ENCODE measurements at regions not wholly inside any gene's neighbourhood (a gene's known extent, or its start where the extent isn't known, plus 50 kb on each side); places are given as distances from the start of the nearest gene placed in this dataset.

GRCh38 chr10:124220971-124221355 is 127.6 kb upstream of the CHST15 start:
- in situ Hi-C loops (cut with HindIII; ENCODE audit: low sequenced_read_pairs), result no loop called here

DNA sequence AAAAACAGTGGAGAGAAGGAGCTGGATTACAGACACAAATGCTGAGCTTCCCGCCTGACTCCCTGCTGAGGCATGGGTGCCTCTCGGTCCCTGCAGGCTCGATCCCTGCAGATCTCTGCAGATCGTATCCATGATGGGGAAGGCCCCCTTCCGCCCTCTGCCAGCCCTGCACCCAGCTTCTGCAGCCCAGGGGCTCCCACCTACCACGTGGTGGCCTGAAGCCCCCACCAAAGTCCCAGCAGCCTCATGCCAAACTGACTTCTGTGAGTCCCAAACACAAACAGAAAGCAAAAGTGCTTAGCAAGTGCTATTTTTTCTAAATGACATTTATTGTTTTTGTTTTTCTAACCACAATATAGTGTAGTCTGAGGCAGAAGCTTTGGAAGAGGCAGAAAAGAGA is 127.1 kb upstream of the CHST15 start:
- in situ Hi-C loops (cut with HindIII; ENCODE audit: low sequenced_read_pairs), result no loop called here

GRCh38 chr10:124219655-124220054 is 126.3 kb upstream of the CHST15 start:
- in situ Hi-C loops (cut with HindIII; ENCODE audit: low sequenced_read_pairs), result no loop called here

- in situ Hi-C loops (cut with HindIII; ENCODE audit: low sequenced_read_pairs), result no loop called here
Measured at GRCh38 chr10:124219062-124219461, 125.7 kb upstream of the CHST15 start.

DNA sequence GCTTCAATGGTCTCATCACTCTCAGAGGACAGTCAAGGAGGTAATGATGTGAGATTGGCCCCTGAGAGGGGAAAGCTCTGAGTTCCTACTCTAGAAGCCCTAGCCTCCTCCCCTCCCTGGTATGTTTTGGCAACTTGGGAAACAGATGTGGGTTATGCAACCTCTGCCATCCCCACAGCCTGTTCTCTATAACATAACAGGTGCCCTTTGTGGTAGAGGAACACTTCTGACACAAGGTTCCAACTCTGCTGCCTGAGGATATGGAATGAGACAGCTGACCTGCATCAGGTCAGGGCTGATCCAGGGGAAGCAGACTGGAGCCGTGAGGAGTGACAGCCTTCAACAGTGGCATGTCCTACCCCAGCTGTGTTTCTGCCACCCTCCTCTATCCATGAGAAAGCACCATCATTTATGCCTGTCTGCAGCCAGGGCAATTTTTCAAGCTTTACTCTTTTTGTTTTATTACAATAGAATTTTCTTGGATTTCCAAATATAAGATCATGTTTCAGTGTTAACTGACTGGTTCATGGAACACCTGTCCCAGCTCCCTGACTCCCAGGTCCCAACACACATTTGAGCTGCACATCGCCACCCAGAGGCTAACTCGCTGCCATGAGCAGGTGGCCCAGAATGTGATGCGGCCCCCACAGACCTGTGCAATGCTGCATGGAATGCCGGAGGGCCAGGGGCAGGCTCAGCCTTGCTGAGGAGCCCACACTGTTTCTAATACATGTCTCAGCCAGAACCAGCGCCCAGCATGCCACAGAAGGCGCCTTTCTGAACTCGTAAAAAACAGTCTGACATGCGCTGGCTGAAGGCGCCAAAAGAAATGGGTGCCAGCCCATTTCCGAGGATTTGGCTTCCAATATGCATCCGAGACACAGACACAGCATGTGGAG is 124.8 kb upstream of the CHST15 start:
- in situ Hi-C loops (cut with HindIII; ENCODE audit: low sequenced_read_pairs), result no loop called here

DNA sequence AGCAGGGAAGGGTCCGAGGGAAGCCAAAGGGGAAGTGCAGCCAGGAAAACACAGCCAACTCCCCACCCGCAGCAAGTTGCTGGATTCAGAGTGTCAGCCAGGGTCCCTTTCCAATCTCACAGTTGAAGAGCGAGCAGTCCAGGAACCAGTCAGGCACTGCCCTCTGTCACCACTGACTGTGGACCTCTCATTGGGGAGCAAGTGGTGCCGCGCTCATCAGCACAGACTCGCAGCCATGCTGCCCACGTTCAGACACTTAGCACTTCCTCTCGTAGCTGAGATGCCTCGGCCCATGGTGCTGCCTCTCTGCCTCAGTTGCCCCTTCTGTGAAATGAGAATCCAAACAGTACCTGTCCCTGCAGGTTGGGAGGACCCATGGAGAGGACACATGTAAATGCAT is 123.6 kb upstream of the CHST15 start:
- in situ Hi-C loops (cut with HindIII; ENCODE audit: low sequenced_read_pairs), result no loop called here

- in situ Hi-C loops (cut with HindIII; ENCODE audit: low sequenced_read_pairs), result no loop called here
Measured at GRCh38 chr10:124214610-124215375, 121.4 kb upstream of the CHST15 start.

DNA sequence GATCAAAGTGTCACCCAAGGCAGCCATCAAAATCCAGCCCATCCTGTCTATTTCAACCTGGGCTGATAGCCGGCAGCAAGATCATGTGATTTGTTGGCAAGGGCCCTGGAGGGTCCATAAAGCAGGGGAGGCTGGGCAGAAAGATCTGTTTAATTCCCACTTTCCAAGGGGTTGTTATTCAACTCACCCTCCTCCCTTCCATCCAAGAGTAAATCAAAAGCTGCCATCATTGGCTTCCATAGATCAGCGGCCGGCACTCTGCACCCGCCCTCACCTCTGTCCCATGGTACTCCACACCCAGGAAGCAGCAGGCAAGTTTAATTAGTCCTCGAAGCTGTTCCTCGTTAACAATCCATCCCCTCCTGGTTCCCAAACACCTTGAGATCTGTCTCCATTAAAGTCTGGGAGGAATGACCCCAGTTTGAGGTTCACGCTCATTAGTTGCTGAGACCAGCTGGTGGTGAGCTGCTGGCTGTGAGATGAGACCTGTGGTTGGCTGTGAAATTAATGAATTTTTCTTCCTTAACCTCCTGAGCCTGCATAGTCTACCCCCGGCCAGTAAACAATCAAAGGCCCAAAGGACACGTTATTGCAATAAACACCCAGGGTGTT is 120.6 kb upstream of the CHST15 start:
- in situ Hi-C loops (cut with HindIII; ENCODE audit: low sequenced_read_pairs), result no loop called here

DNA sequence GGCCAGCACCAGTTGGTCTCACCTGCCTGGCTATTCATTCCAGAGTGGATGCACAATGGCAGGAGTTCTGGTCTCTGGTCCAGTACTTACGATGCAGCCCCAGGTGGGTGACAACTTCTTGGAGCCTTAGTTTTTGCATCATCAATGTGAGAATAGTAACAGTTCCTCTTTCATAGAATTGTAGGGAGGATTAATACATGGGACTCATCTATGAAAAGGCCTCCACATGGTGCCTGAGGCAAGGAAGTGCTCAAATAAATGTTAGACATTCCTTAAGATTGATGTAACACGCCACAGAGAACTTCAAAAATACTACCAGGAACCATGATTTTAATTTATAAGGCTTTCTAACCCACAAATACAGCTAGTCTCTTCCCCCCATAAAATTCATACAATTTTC is 120.1 kb upstream of the CHST15 start:
- in situ Hi-C loops (cut with HindIII; ENCODE audit: low sequenced_read_pairs), result no loop called here

GRCh38 chr10:124212702-124213101 is 119.3 kb upstream of the CHST15 start:
- in situ Hi-C loops (cut with HindIII; ENCODE audit: low sequenced_read_pairs), result no loop called here

DNA sequence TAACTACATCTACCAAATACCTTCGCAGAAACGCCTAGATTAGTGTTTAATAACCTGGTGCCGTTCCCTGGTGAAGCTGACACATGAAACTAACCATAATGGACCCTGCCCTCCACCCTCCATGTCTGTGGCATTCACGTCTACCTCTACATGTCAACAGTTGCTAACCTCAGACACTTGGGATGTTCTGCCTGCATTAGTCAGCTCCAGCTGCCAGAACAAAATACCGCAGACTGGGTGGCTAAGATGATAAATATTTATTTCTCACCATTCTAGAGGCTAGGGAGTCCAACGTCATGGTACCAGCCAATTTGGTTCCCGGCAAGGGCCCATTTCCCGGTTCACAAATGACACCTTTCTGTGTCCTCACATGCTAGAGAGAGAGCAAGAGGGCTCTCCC is 118.5 kb upstream of the CHST15 start:
- in situ Hi-C loops (cut with HindIII; ENCODE audit: low sequenced_read_pairs), result no loop called here

DNA sequence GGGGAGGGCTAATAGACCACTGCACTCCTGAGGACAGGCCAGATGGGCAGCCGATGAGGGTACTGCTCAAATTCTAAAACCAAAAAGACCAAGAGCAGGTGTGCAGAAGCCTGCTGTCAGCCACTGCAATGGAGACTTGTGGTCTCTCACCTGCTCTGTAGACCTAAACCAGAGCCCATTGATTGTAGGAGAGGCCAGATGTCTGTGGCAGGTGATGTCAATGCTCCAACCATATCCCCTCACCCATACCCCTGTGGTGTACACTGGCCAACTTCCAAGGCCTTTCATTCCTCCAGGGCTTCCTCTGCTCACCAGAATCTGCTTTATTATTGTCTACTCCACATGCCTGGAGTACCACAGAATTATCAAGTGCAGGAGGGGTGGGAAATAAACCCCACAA is 116.9 kb upstream of the CHST15 start:
- in situ Hi-C loops (cut with HindIII; ENCODE audit: low sequenced_read_pairs), result no loop called here

GRCh38 chr10:124207391-124207790 is 114.0 kb upstream of the CHST15 start:
- in situ Hi-C loops (cut with HindIII; ENCODE audit: low sequenced_read_pairs), result loop anchor here (5.0 kb wide), 2 partner anchors 65 to 95 kb away; no protein-coding TSS in a partner anchor

GRCh38 chr10:124206616-124207015 is 113.2 kb upstream of the CHST15 start:
- in situ Hi-C loops (cut with HindIII; ENCODE audit: low sequenced_read_pairs), result loop anchor here (5.0 kb wide), 2 partner anchors 64 to 96 kb away; no protein-coding TSS in a partner anchor

GRCh38 chr10:124205432-124205831 is 112.0 kb upstream of the CHST15 start:
- in situ Hi-C loops (cut with HindIII; ENCODE audit: low sequenced_read_pairs), result loop anchor here (5.0 kb wide), 2 partner anchors 63 to 97 kb away; no protein-coding TSS in a partner anchor

- in situ Hi-C loops (cut with HindIII; ENCODE audit: low sequenced_read_pairs), result loop anchor here (5.0 kb wide), 2 partner anchors 62 to 98 kb away; no protein-coding TSS in a partner anchor
Measured at GRCh38 chr10:124204726-124205125, 111.3 kb upstream of the CHST15 start.

- in situ Hi-C loops (cut with HindIII; ENCODE audit: low sequenced_read_pairs), result no loop called here
Measured at GRCh38 chr10:124200011-124200410, 106.6 kb upstream of the CHST15 start.

GRCh38 chr10:124198871-124199270 is 105.5 kb upstream of the CHST15 start:
- in situ Hi-C loops (cut with HindIII; ENCODE audit: low sequenced_read_pairs), result no loop called here

- in situ Hi-C loops (cut with HindIII; ENCODE audit: low sequenced_read_pairs), result no loop called here
Measured at GRCh38 chr10:124198125-124198501, 104.7 kb upstream of the CHST15 start.

DNA sequence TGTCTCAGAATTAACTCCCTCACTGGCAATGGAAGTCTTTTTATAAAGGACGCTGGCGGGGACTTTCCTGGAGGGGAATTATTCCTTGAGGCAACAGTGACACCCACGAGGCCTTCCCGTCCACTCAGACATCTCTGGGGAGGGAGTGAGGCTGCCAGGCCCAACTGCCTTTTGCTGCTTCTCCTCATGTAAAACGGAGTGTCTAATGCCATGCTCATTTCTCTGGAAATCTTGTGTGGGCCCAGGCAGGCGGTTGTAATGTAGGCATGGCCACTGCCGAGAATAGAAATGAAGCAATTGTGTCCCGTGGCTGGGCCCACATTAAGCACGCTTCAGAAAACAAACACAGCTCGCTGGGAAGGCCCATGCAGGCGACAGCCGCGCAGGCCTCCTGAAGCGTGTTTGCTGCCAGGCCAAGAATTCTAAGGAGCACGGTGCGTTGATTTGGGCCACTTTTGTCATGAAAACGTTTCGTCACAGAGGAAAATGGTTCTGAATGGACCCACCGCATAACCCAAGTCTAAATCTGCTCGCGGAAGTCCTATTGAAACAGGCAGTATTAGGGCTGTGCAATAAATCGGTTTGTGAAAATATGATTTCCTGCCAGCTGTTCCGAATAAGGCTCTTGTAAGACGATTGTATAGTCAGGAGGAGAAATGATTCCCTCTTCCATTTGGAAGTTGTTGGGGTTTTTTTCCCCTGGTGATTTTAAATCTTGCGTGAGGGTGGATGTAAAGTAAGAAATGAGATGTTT is 104.2 kb upstream of the CHST15 start:
- in situ Hi-C loops (cut with HindIII; ENCODE audit: low sequenced_read_pairs), result no loop called here

GRCh38 chr10:124196659-124197058 is 103.3 kb upstream of the CHST15 start:
- in situ Hi-C loops (cut with HindIII; ENCODE audit: low sequenced_read_pairs), result no loop called here
